ENCODE measurements at regions not wholly inside any gene's neighbourhood (a gene's known extent, or its start where the extent isn't known, plus 50 kb on each side); places are given as distances from the start of the nearest gene placed in this dataset.

DNA sequence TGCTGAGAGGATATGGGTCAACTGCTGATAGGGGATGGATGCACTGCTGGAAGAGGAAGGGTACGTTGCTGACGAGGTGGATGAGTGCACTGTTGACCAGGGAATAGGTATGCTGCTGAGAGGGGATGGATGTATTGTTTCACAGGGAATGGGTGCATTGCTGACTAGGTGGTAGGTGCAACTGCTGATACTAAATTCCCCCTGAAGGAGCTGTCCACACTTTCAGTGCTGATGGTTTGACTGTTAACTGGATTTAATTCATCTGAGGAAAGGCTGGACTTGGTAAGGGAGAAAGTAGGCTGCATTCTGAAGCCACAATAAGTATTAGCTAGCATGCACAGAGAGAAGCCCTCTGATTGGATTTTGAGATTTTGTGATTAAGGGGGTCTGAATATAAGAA, 1196.8 kb upstream of the PHF14 start:
- no peaks in the 10 kb centered on the region for H3K36me3 ChIP-seq (ENCODE audit: control insufficient read depth, insufficient read depth, low read length)
- no peaks in the 10 kb centered on the region for H3K9me3 ChIP-seq (ENCODE audit: control insufficient read depth, low read depth, low read length)
- no peak for DNase-seq
- WGBS (ENCODE audit: insufficient coverage, low lambda C conversion rate) = 90% methylated on average over 2 of the region's 2 CpGs
- no peaks in the 10 kb centered on the region for H3K4me1 ChIP-seq (ENCODE audit: control insufficient read depth, insufficient read depth, low read length)
- H3K27me3 ChIP-seq (ENCODE audit: control insufficient read depth, insufficient read depth, low read length) = no peaks in the 10 kb centered on the region
- no peak overlapping the region for H3K27ac ChIP-seq (ENCODE audit: low read length)
- H3K4me3 ChIP-seq (ENCODE audit: low read length) = no peak overlapping the region

DNA sequence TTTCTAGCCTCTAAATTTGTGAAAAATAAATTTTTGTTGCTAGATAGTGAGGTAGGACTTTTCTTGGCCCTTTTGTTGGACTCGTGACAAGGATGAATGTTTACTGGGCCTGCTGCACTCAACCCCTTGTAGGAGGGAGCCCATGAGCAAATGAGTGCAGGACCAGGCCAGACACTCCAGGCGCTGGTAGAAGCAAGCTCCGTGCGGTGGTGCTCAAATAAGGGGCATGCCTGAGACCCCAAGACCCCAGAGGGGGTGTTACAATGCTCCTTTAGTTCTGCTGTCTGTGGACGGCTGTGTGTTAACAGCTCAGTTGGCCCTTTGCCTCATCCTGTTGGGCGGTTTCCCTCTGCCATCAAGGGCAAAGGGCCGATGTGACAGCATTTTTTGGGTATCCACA, 1195.3 kb upstream of the PHF14 start:
- H3K4me3 ChIP-seq (ENCODE audit: low read length) = no peak overlapping the region
- H3K4me1 ChIP-seq (ENCODE audit: control insufficient read depth, insufficient read depth, low read length) = no peaks in the 10 kb centered on the region
- no peaks in the 10 kb centered on the region for H3K36me3 ChIP-seq (ENCODE audit: control insufficient read depth, insufficient read depth, low read length)
- no peak overlapping the region for H3K27ac ChIP-seq (ENCODE audit: low read length)
- no peaks in the 10 kb centered on the region for H3K27me3 ChIP-seq (ENCODE audit: control insufficient read depth, insufficient read depth, low read length)
- WGBS (ENCODE audit: insufficient coverage, low lambda C conversion rate) = no CpG with 5 or more reads among the region's 7 CpGs
- no peak for DNase-seq
- no peaks in the 10 kb centered on the region for H3K9me3 ChIP-seq (ENCODE audit: control insufficient read depth, low read depth, low read length)

DNA sequence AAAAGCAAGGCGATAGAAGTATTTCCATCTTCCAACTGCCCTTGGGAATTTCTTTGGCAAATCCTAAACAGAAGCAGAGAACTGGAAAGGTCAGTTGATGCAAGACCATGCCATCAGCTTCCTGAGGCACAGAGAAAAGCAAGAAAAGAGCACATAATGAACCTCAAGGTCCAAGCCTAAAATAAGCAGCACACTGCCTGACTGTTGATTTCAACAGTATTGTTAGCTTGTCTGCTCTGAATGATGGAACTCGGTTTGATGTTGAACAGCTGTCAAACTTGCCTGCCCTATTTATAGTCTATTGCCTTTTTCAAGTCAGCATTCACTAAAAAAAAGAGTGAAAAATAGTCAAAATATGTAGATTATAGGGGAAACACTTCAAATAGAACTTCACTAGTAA, 1192.0 kb upstream of the PHF14 start:
- WGBS (ENCODE audit: insufficient coverage, low lambda C conversion rate) = 50% methylated on average over 1 of the region's 2 CpGs

DNA sequence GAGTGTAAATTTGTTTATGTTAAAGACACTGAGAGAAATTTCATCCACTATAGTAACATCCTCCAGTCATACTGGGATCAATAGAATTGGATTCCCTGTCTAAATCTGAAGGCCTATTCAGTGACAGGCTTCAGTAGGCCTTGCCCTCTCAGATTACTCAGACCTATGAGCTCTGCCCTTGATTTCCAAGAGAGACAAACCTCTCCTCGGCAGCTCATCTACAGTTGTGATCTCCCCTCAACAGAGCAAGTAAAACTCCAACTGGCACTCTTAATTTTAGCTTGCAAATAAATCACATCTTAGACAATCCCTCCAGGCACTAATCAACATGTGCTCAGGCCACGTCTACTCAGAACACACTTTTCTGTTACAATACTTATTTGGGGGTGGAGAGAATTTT, 1191.4 kb upstream of the PHF14 start:
- Histone ChIP-seq H3K36me3 (ENCODE audit: control insufficient read depth, insufficient read depth, low read length) (no peaks in the 10 kb centered on the region), H3K9me3 (ENCODE audit: control insufficient read depth, low read depth, low read length) (no peaks in the 10 kb centered on the region), H3K4me3 (ENCODE audit: low read length) (no peak overlapping the region), H3K27ac (ENCODE audit: low read length) (no peak overlapping the region), H3K4me1 (ENCODE audit: control insufficient read depth, insufficient read depth, low read length) (no peaks in the 10 kb centered on the region), H3K27me3 (ENCODE audit: control insufficient read depth, insufficient read depth, low read length) (no peaks in the 10 kb centered on the region)
- WGBS (ENCODE audit: insufficient coverage, low lambda C conversion rate) = no CpG with 5 or more reads among the region's 2 CpGs
- no peak for DNase-seq

More for the DNA sequence above, 1192.0 kb upstream of the PHF14 start:
- Histone ChIP-seq H3K4me1 (ENCODE audit: control insufficient read depth, insufficient read depth, low read length) (no peaks in the 10 kb centered on the region), H3K36me3 (ENCODE audit: control insufficient read depth, insufficient read depth, low read length) (no peaks in the 10 kb centered on the region), H3K4me3 (ENCODE audit: low read length) (no peak overlapping the region), H3K27me3 (ENCODE audit: control insufficient read depth, insufficient read depth, low read length) (no peaks in the 10 kb centered on the region), H3K9me3 (ENCODE audit: control insufficient read depth, low read depth, low read length) (no peaks in the 10 kb centered on the region), H3K27ac (ENCODE audit: low read length) (no peak overlapping the region)
- DNase-seq = no peak

DNA sequence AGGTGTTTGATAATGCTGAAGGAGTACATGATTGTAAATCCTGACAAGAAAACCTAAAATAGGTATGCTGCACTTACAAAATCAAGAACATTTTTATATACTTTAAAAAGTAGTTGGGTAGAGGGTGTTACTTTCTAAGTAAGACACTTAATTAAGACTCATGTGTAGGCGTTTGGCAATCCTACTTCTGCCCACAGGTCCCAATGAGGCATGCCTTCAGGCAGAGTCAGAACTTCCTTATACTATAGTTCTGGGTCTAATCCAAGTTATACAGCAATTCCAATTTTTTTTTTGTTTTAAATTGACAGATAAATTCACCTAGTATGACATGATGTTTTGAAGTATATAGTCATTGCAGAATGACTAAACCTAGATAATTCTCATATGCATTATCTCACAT, 1188.5 kb upstream of the PHF14 start:
- Histone ChIP-seq H3K4me3 (ENCODE audit: low read length) (no peak overlapping the region), H3K36me3 (ENCODE audit: control insufficient read depth, insufficient read depth, low read length) (no peaks in the 10 kb centered on the region), H3K9me3 (ENCODE audit: control insufficient read depth, low read depth, low read length) (no peaks in the 10 kb centered on the region), H3K27me3 (ENCODE audit: control insufficient read depth, insufficient read depth, low read length) (no peaks in the 10 kb centered on the region), H3K27ac (ENCODE audit: low read length) (no peak overlapping the region), H3K4me1 (ENCODE audit: control insufficient read depth, insufficient read depth, low read length) (no peaks in the 10 kb centered on the region)
- DNase-seq = no peak
- WGBS (ENCODE audit: insufficient coverage, low lambda C conversion rate) = no CpG with 5 or more reads among the region's 1 CpG

DNA sequence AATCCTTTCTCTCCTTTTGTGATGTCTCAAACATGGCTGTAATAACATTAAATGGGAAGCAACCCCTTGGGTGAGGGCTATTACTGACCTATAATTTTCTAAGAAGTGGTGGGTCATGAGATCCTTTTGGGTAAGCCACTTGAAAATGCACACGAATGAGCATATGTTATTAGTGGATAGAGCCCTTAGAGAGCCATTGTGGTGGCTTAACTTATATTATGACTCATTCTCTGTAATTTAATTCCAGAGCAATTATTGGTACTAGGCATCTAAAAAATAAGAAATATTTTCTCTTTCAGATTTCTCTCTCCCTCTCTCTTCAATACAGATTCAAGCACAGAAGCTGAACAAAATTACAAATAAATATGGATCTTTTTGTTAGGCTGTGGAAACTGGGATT, 1177.4 kb upstream of the PHF14 start:
- WGBS (ENCODE audit: insufficient coverage, low lambda C conversion rate) = no CpG with 5 or more reads among the region's 1 CpG
- DNase-seq = no peak
- H3K27me3 ChIP-seq (ENCODE audit: control insufficient read depth, insufficient read depth, low read length) = no peaks in the 10 kb centered on the region
- H3K4me3 ChIP-seq (ENCODE audit: low read length) = no peak overlapping the region
- no peaks in the 10 kb centered on the region for H3K4me1 ChIP-seq (ENCODE audit: control insufficient read depth, insufficient read depth, low read length)
- no peaks in the 10 kb centered on the region for H3K36me3 ChIP-seq (ENCODE audit: control insufficient read depth, insufficient read depth, low read length)
- H3K27ac ChIP-seq (ENCODE audit: low read length) = no peak overlapping the region
- H3K9me3 ChIP-seq (ENCODE audit: control insufficient read depth, low read depth, low read length) = no peaks in the 10 kb centered on the region

DNA sequence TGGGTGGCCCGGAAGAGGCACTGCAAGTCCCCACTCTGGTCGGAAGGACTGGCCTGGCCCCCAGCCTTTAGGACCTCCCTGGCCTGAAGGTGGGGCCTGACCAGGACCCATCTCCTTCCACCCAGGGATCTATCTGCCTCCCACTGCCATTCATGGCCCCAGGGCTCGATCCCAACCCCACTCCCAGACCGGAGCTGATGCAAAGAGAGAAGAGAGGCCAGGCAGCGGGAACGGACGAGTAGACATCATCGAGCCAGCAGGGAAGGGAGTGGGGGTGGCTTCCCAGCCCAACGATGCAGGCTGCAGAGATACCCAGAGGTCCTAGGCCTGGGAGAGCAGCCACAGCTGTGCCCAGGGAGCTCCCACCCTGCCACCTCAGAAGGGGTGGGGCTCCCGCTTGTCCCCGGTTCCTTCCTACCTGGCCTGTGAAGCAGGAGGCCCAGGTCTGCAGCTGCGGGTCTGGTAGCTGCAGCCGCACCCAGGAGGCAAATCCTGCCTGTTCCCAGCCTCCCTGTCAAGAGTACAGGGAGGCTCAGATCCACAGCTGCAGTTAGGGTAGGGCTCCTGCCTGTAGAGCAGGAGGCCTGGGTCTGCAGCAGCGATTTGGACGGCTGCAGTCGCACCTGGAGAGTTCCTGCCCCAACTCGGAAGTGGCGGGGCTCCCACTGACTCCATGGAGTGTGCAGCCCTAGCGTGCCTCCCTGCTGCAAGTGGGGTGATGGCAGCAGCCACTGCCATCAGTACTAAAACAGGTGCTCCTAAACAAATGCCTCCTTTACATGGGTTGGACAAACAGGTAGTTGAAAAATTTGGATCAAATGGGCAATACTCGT, 1151.0 kb upstream of the PHF14 start:
- H3K27me3 ChIP-seq (ENCODE audit: control insufficient read depth, insufficient read depth, low read length) = no peaks in the 10 kb centered on the region
- H3K27ac ChIP-seq (ENCODE audit: low read length) = no peak overlapping the region
- H3K4me1 ChIP-seq (ENCODE audit: control insufficient read depth, insufficient read depth, low read length) = no peaks in the 10 kb centered on the region
- no peak overlapping the region for H3K4me3 ChIP-seq (ENCODE audit: low read length)
- WGBS (ENCODE audit: insufficient coverage, low lambda C conversion rate) = 43% methylated on average over 1 of the region's 20 CpGs
- H3K9me3 ChIP-seq (ENCODE audit: control insufficient read depth, low read depth, low read length) = peaks cover 7% of the 10 kb centered on the region
- H3K36me3 ChIP-seq (ENCODE audit: control insufficient read depth, insufficient read depth, low read length) = no peaks in the 10 kb centered on the region
- no peak for DNase-seq

DNA sequence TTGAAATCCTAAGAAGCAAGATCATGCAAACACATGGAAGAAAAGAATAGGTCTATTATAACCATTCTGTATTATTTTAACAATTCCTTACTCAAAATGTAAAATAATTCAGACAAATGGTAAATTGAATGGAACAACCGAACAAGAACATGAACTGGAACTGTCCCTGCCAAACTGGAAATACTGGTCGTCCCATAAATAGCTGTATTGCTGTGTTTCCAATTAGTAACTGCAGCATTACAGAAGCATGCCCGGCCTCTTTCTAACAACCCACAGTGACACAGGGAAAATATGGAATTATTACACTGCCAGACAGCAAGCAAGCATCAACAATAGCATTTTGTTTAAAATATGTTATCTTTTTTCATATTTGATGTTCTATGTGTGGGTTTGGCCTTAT, 1138.5 kb upstream of the PHF14 start:
- Histone ChIP-seq H3K4me1 (ENCODE audit: control insufficient read depth, insufficient read depth, low read length) (no peaks in the 10 kb centered on the region), H3K27ac (ENCODE audit: low read length) (no peak overlapping the region), H3K36me3 (ENCODE audit: control insufficient read depth, insufficient read depth, low read length) (no peaks in the 10 kb centered on the region), H3K27me3 (ENCODE audit: control insufficient read depth, insufficient read depth, low read length) (no peaks in the 10 kb centered on the region), H3K4me3 (ENCODE audit: low read length) (no peak overlapping the region), H3K9me3 (ENCODE audit: control insufficient read depth, low read depth, low read length) (no peaks in the 10 kb centered on the region)
- no CpG with 5 or more reads among the region's 3 CpGs for WGBS (ENCODE audit: insufficient coverage, low lambda C conversion rate)
- DNase-seq = no peak

DNA sequence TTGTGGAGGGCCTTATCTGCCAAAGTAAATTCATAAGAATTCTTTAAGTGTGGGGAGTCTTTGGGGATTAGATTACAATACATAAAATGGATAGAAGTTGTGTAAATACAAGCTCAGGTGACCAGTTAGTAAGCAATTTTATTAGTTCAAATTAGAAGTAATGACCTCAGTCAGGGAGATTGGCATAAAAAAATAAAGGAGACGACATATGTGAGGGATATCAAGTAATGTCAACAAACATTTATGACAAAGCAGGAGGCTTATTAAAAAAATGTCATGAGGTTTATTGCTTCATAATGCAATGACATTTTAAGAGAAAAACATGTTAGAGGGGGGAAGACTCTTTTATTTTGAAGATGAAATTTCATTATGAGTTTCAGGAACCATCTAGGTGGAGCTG, 1137.0 kb upstream of the PHF14 start:
- DNase-seq = no peak
- 63% methylated on average over 1 of the region's 1 CpG for WGBS (ENCODE audit: insufficient coverage, low lambda C conversion rate)
- no peak overlapping the region for H3K27ac ChIP-seq (ENCODE audit: low read length)

DNA sequence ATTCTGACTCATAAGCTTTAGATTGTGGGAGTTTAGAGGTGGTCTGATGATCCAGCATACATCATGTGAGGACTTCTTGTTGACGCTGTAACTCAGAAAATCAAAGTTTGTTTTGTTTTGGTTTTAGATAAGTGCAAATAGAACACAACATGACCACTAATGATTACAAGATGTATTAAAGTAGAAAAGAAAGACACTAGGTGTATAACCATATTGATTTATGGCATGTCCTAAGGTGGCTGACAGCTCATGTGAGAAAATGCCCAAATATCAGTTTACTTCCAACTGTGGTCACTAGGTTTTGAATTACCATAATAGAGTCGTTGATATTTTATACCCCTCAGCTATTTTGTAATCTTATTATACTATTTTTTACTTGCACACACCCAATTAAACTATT, 1131.4 kb upstream of the PHF14 start:
- Histone ChIP-seq H3K27me3 (ENCODE audit: control insufficient read depth, insufficient read depth, low read length) (no peaks in the 10 kb centered on the region), H3K4me3 (ENCODE audit: low read length) (no peak overlapping the region), H3K36me3 (ENCODE audit: control insufficient read depth, insufficient read depth, low read length) (no peaks in the 10 kb centered on the region), H3K9me3 (ENCODE audit: control insufficient read depth, low read depth, low read length) (no peaks in the 10 kb centered on the region), H3K4me1 (ENCODE audit: control insufficient read depth, insufficient read depth, low read length) (no peaks in the 10 kb centered on the region), H3K27ac (ENCODE audit: low read length) (no peak overlapping the region)
- WGBS (ENCODE audit: insufficient coverage, low lambda C conversion rate) = 83% methylated on average over 1 of the region's 2 CpGs
- DNase-seq = no peak

More for the DNA sequence above, 1137.0 kb upstream of the PHF14 start:
- H3K4me1 ChIP-seq (ENCODE audit: control insufficient read depth, insufficient read depth, low read length) = no peaks in the 10 kb centered on the region
- H3K9me3 ChIP-seq (ENCODE audit: control insufficient read depth, low read depth, low read length) = no peaks in the 10 kb centered on the region
- no peak overlapping the region for H3K4me3 ChIP-seq (ENCODE audit: low read length)
- H3K27me3 ChIP-seq (ENCODE audit: control insufficient read depth, insufficient read depth, low read length) = no peaks in the 10 kb centered on the region
- no peaks in the 10 kb centered on the region for H3K36me3 ChIP-seq (ENCODE audit: control insufficient read depth, insufficient read depth, low read length)

DNA sequence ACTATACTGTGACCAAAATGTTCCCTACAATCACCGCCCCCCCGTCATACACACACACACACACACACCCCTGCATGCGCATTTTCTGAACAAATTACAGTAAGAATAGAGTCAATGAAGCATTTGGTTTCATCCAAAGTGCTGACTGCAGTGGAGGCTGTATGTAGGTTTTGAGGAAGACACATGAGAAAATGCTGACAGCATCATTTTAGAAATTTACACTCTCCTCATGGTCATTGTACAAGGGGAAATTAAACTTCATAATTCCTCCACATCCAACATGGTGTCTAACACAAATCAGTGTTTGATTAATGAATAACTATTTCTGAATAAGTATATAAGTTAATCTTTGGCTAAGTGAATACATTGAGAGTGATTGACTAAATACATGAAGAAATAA, 1126.8 kb upstream of the PHF14 start:
- H3K27me3 ChIP-seq (ENCODE audit: control insufficient read depth, insufficient read depth, low read length) = no peaks in the 10 kb centered on the region
- no peak overlapping the region for H3K4me3 ChIP-seq (ENCODE audit: low read length)
- H3K9me3 ChIP-seq (ENCODE audit: control insufficient read depth, low read depth, low read length) = no peaks in the 10 kb centered on the region
- no CpG with 5 or more reads among the region's 3 CpGs for WGBS (ENCODE audit: insufficient coverage, low lambda C conversion rate)
- no peak for DNase-seq
- no peak overlapping the region for H3K27ac ChIP-seq (ENCODE audit: low read length)
- H3K36me3 ChIP-seq (ENCODE audit: control insufficient read depth, insufficient read depth, low read length) = no peaks in the 10 kb centered on the region
- H3K4me1 ChIP-seq (ENCODE audit: control insufficient read depth, insufficient read depth, low read length) = no peaks in the 10 kb centered on the region

Data from large intestine (tissue), 3 donors.